GM12873 (cell line): ENCODE measurements at regions not wholly inside any gene's neighbourhood (a gene's known extent, or its start where the extent isn't known, plus 50 kb on each side); places are given as distances from the start of the nearest gene placed in this dataset.

Experiments
- CTCF ChIP-seq: IDR thresholded peaks from 2 replicates; pipeline ENCODE4 v1.5.1; 2012; ENCODE audit warnings: low read depth, mild to moderate bottlenecking, moderate library complexity, low read length, control low read depth; ENCODE audit not compliant: insufficient read depth; ENCODE audit errors: missing control alignments

- TF ChIP-seq CTCF = no peak
Measured at GRCh38 chr2:121045245-121045644, 239.8 kb downstream of the TFCP2L1 start.

GRCh38 chr2:121046335-121046734, 238.7 kb downstream of the TFCP2L1 start:
- TF ChIP-seq CTCF = no peak

GRCh38 chr2:121047383-121047782, 237.6 kb downstream of the TFCP2L1 start:
- TF ChIP-seq CTCF = no peak

- no peak for TF ChIP-seq CTCF
Measured at GRCh38 chr2:121049131-121049530, 235.9 kb downstream of the TFCP2L1 start.

- no peak for TF ChIP-seq CTCF
Measured at GRCh38 chr2:121049950-121050585, 234.9 kb downstream of the TFCP2L1 start.

GRCh38 chr2:121051311-121051710, 233.7 kb downstream of the TFCP2L1 start:
- TF ChIP-seq CTCF = no peak

- no peak for TF ChIP-seq CTCF
Measured at GRCh38 chr2:121052023-121052422, 233.0 kb downstream of the TFCP2L1 start.
